ENCODE measurements at regions not wholly inside any gene's neighbourhood (a gene's known extent, or its start where the extent isn't known, plus 50 kb on each side); places are given as distances from the start of the nearest gene placed in this dataset.

GRCh38 chr22:23370251-23370650, 189.9 kb downstream of the BCR start:
- no peak overlapping the region for H3K27ac ChIP-seq (ENCODE audit: low read length)
- no peaks in the 10 kb centered on the region for H3K36me3 ChIP-seq (ENCODE audit: insufficient read depth, low read depth, low read length)
- no peak overlapping the region for H3K9ac ChIP-seq (ENCODE audit: low read depth, low read length)
- H3K27me3 ChIP-seq (ENCODE audit: insufficient read depth, low read length): peaks cover 93% of the 10 kb centered on the region
- no peak overlapping the region for H3K4me3 ChIP-seq (ENCODE audit: low read length)
- no peaks in the 10 kb centered on the region for H3K9me3 ChIP-seq (ENCODE audit: insufficient read depth, low read depth, low read length)
- H3K4me1 ChIP-seq (ENCODE audit: insufficient read depth, low read length): peaks cover 6% of the 10 kb centered on the region

GRCh38 chr22:23369054-23369685, 188.9 kb downstream of the BCR start:
- H3K9ac ChIP-seq (ENCODE audit: low read depth, low read length): no peak overlapping the region

More at GRCh38 chr22:23369054-23369685, 188.9 kb downstream of the BCR start:
- Histone ChIP-seq H3K4me3 (ENCODE audit: low read length) (no peak overlapping the region), H3K4me1 (ENCODE audit: insufficient read depth, low read length) (peaks cover 6% of the 10 kb centered on the region), H3K27ac (ENCODE audit: low read length) (no peak overlapping the region), H3K36me3 (ENCODE audit: insufficient read depth, low read depth, low read length) (no peaks in the 10 kb centered on the region), H3K27me3 (ENCODE audit: insufficient read depth, low read length) (peaks cover 93% of the 10 kb centered on the region), H3K9me3 (ENCODE audit: insufficient read depth, low read depth, low read length) (no peaks in the 10 kb centered on the region)

Data from iPS-20b (cell line).